ENCODE measurements at regions not wholly inside any gene's neighbourhood (a gene's known extent, or its start where the extent isn't known, plus 50 kb on each side); places are given as distances from the start of the nearest gene placed in this dataset.

GRCh38 chr12:98403936-98404335, 111.5 kb upstream of the TMPO start:
- no CpG with 5 or more reads among the region's 5 CpGs for WGBS (ENCODE audit: extremely low coverage, insufficient coverage, low lambda C conversion rate)

GRCh38 chr12:98405805-98406366, 109.5 kb upstream of the TMPO start:
- Histone ChIP-seq H2BK15ac (replicated peaks; ENCODE audit: low read depth) (no peak overlapping the region), H3K9ac (ENCODE audit: low read length) (no peak overlapping the region), H2BK5ac (ENCODE audit: low read length) (no peak overlapping the region), H3K36me3 (ENCODE audit: control insufficient read depth, insufficient read depth, low read length) (no peaks in the 10 kb centered on the region), H3K27ac (ENCODE audit: low read depth, low read length) (no peak overlapping the region), H3K4me1 (ENCODE audit: control insufficient read depth, low read depth, low read length) (peaks cover 2% of the 10 kb centered on the region), H3K79me1 (ENCODE audit: low read length) (no peaks in the 10 kb centered on the region), H3K4me3 (ENCODE audit: low read length) (no peak overlapping the region), H2AK5ac (ENCODE audit: low read length) (no peak overlapping the region), H3K18ac (ENCODE audit: low read length) (no peak overlapping the region), H3K23ac (ENCODE audit: low read length) (no peak overlapping the region), H4K5ac (ENCODE audit: low read length) (no peak overlapping the region), H3K4me2 (ENCODE audit: low read length) (no peak overlapping the region), H4K8ac (ENCODE audit: low read depth, low read length) (no peak overlapping the region), H3K27me3 (ENCODE audit: insufficient read depth, low read length, poor library complexity) (no peaks in the 10 kb centered on the region), H2BK120ac (ENCODE audit: low read depth, low read length) (no peak overlapping the region), H3K79me2 (ENCODE audit: control insufficient read depth, insufficient read depth, low read length) (no peaks in the 10 kb centered on the region), H3K4ac (ENCODE audit: low read depth, low read length) (no peak overlapping the region), H3K56ac (ENCODE audit: low read length) (no peak overlapping the region)
- DNase-seq: no peak
- no CpG with 5 or more reads among the region's 7 CpGs for WGBS (ENCODE audit: extremely low coverage, insufficient coverage, low lambda C conversion rate)

More at GRCh38 chr12:98403936-98404335, 111.5 kb upstream of the TMPO start:
- Histone ChIP-seq H3K79me2 (ENCODE audit: control insufficient read depth, insufficient read depth, low read length) (no peaks in the 10 kb centered on the region), H2BK120ac (ENCODE audit: low read depth, low read length) (no peak overlapping the region), H3K4me3 (ENCODE audit: low read length) (no peak overlapping the region), H2AK5ac (ENCODE audit: low read length) (no peak overlapping the region), H3K4me1 (ENCODE audit: control insufficient read depth, low read depth, low read length) (peaks cover 5% of the 10 kb centered on the region), H3K9ac (ENCODE audit: low read length) (no peak overlapping the region), H3K36me3 (ENCODE audit: control insufficient read depth, insufficient read depth, low read length) (no peaks in the 10 kb centered on the region), H2BK15ac (replicated peaks; ENCODE audit: low read depth) (no peak overlapping the region), H4K8ac (ENCODE audit: low read depth, low read length) (no peak overlapping the region), H3K23ac (ENCODE audit: low read length) (no peak overlapping the region), H3K27me3 (ENCODE audit: insufficient read depth, low read length, poor library complexity) (no peaks in the 10 kb centered on the region), H3K79me1 (ENCODE audit: low read length) (no peaks in the 10 kb centered on the region), H4K5ac (ENCODE audit: low read length) (no peak overlapping the region), H3K56ac (ENCODE audit: low read length) (peak overlapping the region; percentile 58), H3K27ac (ENCODE audit: low read depth, low read length) (no peak overlapping the region), H3K18ac (ENCODE audit: low read length) (no peak overlapping the region), H3K4ac (ENCODE audit: low read depth, low read length) (no peak overlapping the region), H3K4me2 (ENCODE audit: low read length) (no peak overlapping the region), H2BK5ac (ENCODE audit: low read length) (peak overlapping the region; percentile 9)
- DNase-seq: no peak

- DNase-seq: no peak
- Histone ChIP-seq H3K79me1 (ENCODE audit: low read length) (no peaks in the 10 kb centered on the region), H2BK120ac (ENCODE audit: low read depth, low read length) (no peak overlapping the region), H3K27me3 (ENCODE audit: insufficient read depth, low read length, poor library complexity) (no peaks in the 10 kb centered on the region), H4K8ac (ENCODE audit: low read depth, low read length) (no peak overlapping the region), H3K36me3 (ENCODE audit: control insufficient read depth, insufficient read depth, low read length) (no peaks in the 10 kb centered on the region), H2BK15ac (replicated peaks; ENCODE audit: low read depth) (no peak overlapping the region), H3K4ac (ENCODE audit: low read depth, low read length) (no peak overlapping the region), H3K9ac (ENCODE audit: low read length) (no peak overlapping the region), H3K79me2 (ENCODE audit: control insufficient read depth, insufficient read depth, low read length) (no peaks in the 10 kb centered on the region), H3K27ac (ENCODE audit: low read depth, low read length) (no peak overlapping the region), H2BK5ac (ENCODE audit: low read length) (no peak overlapping the region), H4K5ac (ENCODE audit: low read length) (no peak overlapping the region), H3K23ac (ENCODE audit: low read length) (no peak overlapping the region), H2AK5ac (ENCODE audit: low read length) (no peak overlapping the region), H3K4me2 (ENCODE audit: low read length) (no peak overlapping the region), H3K4me3 (ENCODE audit: low read length) (no peak overlapping the region), H3K18ac (ENCODE audit: low read length) (no peak overlapping the region), H3K4me1 (ENCODE audit: control insufficient read depth, low read depth, low read length) (peaks cover 2% of the 10 kb centered on the region), H3K56ac (ENCODE audit: low read length) (no peak overlapping the region)
- no CpG with 5 or more reads among the region's 3 CpGs for WGBS (ENCODE audit: extremely low coverage, insufficient coverage, low lambda C conversion rate)
Observed at GRCh38 chr12:98406378-98406777, 109.0 kb upstream of the TMPO start.

GRCh38 chr12:98408681-98409080, 106.7 kb upstream of the TMPO start:
- no peak overlapping the region for H2BK120ac ChIP-seq (ENCODE audit: low read depth, low read length)
- no peak overlapping the region for H2BK5ac ChIP-seq (ENCODE audit: low read length)
- no CpG with 5 or more reads among the region's 4 CpGs for WGBS (ENCODE audit: extremely low coverage, insufficient coverage, low lambda C conversion rate)
- H3K79me2 ChIP-seq (ENCODE audit: control insufficient read depth, insufficient read depth, low read length): no peaks in the 10 kb centered on the region
- no peak overlapping the region for H3K4me3 ChIP-seq (ENCODE audit: low read length)
- H4K8ac ChIP-seq (ENCODE audit: low read depth, low read length): no peak overlapping the region
- peaks cover 2% of the 10 kb centered on the region for H3K4me1 ChIP-seq (ENCODE audit: control insufficient read depth, low read depth, low read length)
- no peak overlapping the region for H3K9ac ChIP-seq (ENCODE audit: low read length)
- H3K18ac ChIP-seq (ENCODE audit: low read length): no peak overlapping the region
- H4K5ac ChIP-seq (ENCODE audit: low read length): no peak overlapping the region
- no peak overlapping the region for H3K27ac ChIP-seq (ENCODE audit: low read depth, low read length)
- no peak overlapping the region for H2BK15ac ChIP-seq (replicated peaks; ENCODE audit: low read depth)
- no peak overlapping the region for H3K56ac ChIP-seq (ENCODE audit: low read length)
- no peaks in the 10 kb centered on the region for H3K79me1 ChIP-seq (ENCODE audit: low read length)
- DNase-seq: no peak
- no peaks in the 10 kb centered on the region for H3K27me3 ChIP-seq (ENCODE audit: insufficient read depth, low read length, poor library complexity)
- no peak overlapping the region for H3K4me2 ChIP-seq (ENCODE audit: low read length)
- no peak overlapping the region for H2AK5ac ChIP-seq (ENCODE audit: low read length)
- no peak overlapping the region for H3K4ac ChIP-seq (ENCODE audit: low read depth, low read length)
- H3K23ac ChIP-seq (ENCODE audit: low read length): no peak overlapping the region
- H3K36me3 ChIP-seq (ENCODE audit: control insufficient read depth, insufficient read depth, low read length): no peaks in the 10 kb centered on the region

- H3K4ac ChIP-seq (ENCODE audit: low read depth, low read length): no peak overlapping the region
- H3K79me1 ChIP-seq (ENCODE audit: low read length): no peaks in the 10 kb centered on the region
- no CpG with 5 or more reads among the region's 1 CpG for WGBS (ENCODE audit: extremely low coverage, insufficient coverage, low lambda C conversion rate)
- H2BK5ac ChIP-seq (ENCODE audit: low read length): no peak overlapping the region
- H3K56ac ChIP-seq (ENCODE audit: low read length): no peak overlapping the region
- H2AK5ac ChIP-seq (ENCODE audit: low read length): no peak overlapping the region
- no peak overlapping the region for H3K4me2 ChIP-seq (ENCODE audit: low read length)
- H3K79me2 ChIP-seq (ENCODE audit: control insufficient read depth, insufficient read depth, low read length): no peaks in the 10 kb centered on the region
- no peak overlapping the region for H3K23ac ChIP-seq (ENCODE audit: low read length)
- no peak overlapping the region for H4K5ac ChIP-seq (ENCODE audit: low read length)
- H3K9ac ChIP-seq (ENCODE audit: low read length): no peak overlapping the region
- H3K4me3 ChIP-seq (ENCODE audit: low read length): no peak overlapping the region
- no peak overlapping the region for H3K18ac ChIP-seq (ENCODE audit: low read length)
- no peak overlapping the region for H3K27ac ChIP-seq (ENCODE audit: low read depth, low read length)
- H4K8ac ChIP-seq (ENCODE audit: low read depth, low read length): no peak overlapping the region
- no peaks in the 10 kb centered on the region for H3K27me3 ChIP-seq (ENCODE audit: insufficient read depth, low read length, poor library complexity)
- no peak for DNase-seq
- no peak overlapping the region for H2BK15ac ChIP-seq (replicated peaks; ENCODE audit: low read depth)
- H3K4me1 ChIP-seq (ENCODE audit: control insufficient read depth, low read depth, low read length): no peaks in the 10 kb centered on the region
- H2BK120ac ChIP-seq (ENCODE audit: low read depth, low read length): no peak overlapping the region
- H3K36me3 ChIP-seq (ENCODE audit: control insufficient read depth, insufficient read depth, low read length): no peaks in the 10 kb centered on the region
Observed at GRCh38 chr12:98409548-98409947, 105.8 kb upstream of the TMPO start.

GRCh38 chr12:98410356-98410755, 105.0 kb upstream of the TMPO start:
- Histone ChIP-seq H3K23ac (ENCODE audit: low read length) (no peak overlapping the region), H2BK5ac (ENCODE audit: low read length) (no peak overlapping the region), H3K79me2 (ENCODE audit: control insufficient read depth, insufficient read depth, low read length) (no peaks in the 10 kb centered on the region), H3K27ac (ENCODE audit: low read depth, low read length) (no peak overlapping the region), H2BK120ac (ENCODE audit: low read depth, low read length) (no peak overlapping the region), H4K5ac (ENCODE audit: low read length) (no peak overlapping the region), H3K4me2 (ENCODE audit: low read length) (no peak overlapping the region), H3K56ac (ENCODE audit: low read length) (no peak overlapping the region), H2AK5ac (ENCODE audit: low read length) (no peak overlapping the region), H3K9ac (ENCODE audit: low read length) (no peak overlapping the region), H3K4me3 (ENCODE audit: low read length) (no peak overlapping the region), H3K27me3 (ENCODE audit: insufficient read depth, low read length, poor library complexity) (no peaks in the 10 kb centered on the region), H3K4ac (ENCODE audit: low read depth, low read length) (no peak overlapping the region), H3K79me1 (ENCODE audit: low read length) (no peaks in the 10 kb centered on the region), H3K18ac (ENCODE audit: low read length) (no peak overlapping the region), H3K4me1 (ENCODE audit: control insufficient read depth, low read depth, low read length) (no peaks in the 10 kb centered on the region), H4K8ac (ENCODE audit: low read depth, low read length) (no peak overlapping the region), H3K36me3 (ENCODE audit: control insufficient read depth, insufficient read depth, low read length) (no peaks in the 10 kb centered on the region), H2BK15ac (replicated peaks; ENCODE audit: low read depth) (no peak overlapping the region)
- no peak for DNase-seq

Data from mesendoderm (in vitro differentiated cells).